H1 (cell line): ENCODE measurements at regions not wholly inside any gene's neighbourhood (a gene's known extent, or its start where the extent isn't known, plus 50 kb on each side); places are given as distances from the start of the nearest gene placed in this dataset.

Source experiments
- CREB1 ChIP-seq: IDR thresholded peaks from 2 replicates; pipeline ENCODE4 v1.6.1; 2012; ENCODE audit warnings: inconsistent platforms
- RXRA ChIP-seq: IDR thresholded peaks from 2 replicates; pipeline ENCODE4 v1.6.1; 2011; ENCODE audit warnings: low read depth, mild to moderate bottlenecking, low read length, moderate library complexity; ENCODE audit not compliant: insufficient read depth
- TAF7 ChIP-seq: optimal IDR thresholded peaks from 2 replicates; pipeline ENCODE3; 2011; ENCODE audit warnings: low read depth, mild to moderate bottlenecking, inconsistent platforms, low read length, moderate library complexity, borderline replicate concordance
- TF ChIP-seq, protein P1 (sequence below), 3 experiments: IDR thresholded peaks; 1 replicate in 2 of 3; 2 replicates in 1 of 3; pipeline versions ENCODE4 v1.5.1 to v1.6.1; 2011; ENCODE audit warnings: low read length in 3 of 3, mild to moderate bottlenecking in 3 of 3, inconsistent platforms in 2 of 3, low read depth in 1 of 3, moderate library complexity in 1 of 3; ENCODE audit not compliant: insufficient read depth in 1 of 3; ENCODE audit errors: control extremely low read depth in 1 of 3

DNA sequence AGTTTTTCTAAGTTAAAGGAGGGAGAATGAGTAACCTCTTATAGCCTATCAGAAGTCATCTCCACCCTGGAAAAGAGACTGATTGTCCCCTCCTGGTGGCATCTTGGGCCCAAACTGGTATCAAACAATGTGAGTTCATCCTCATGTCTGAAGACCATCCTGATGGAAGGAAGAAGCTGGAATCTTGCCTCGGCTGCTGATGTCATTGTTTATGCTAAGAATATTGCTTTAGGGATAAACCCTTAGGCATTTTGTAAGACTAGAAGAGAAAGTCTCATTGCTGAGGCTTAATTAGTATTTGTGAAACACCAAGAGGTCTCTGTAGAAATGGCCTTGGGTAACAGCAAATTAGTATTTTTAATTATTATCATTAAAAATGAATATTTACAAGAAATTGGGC is 65.7 kb upstream of the KCNN2 start:
- TF ChIP-seq, protein P1, sequence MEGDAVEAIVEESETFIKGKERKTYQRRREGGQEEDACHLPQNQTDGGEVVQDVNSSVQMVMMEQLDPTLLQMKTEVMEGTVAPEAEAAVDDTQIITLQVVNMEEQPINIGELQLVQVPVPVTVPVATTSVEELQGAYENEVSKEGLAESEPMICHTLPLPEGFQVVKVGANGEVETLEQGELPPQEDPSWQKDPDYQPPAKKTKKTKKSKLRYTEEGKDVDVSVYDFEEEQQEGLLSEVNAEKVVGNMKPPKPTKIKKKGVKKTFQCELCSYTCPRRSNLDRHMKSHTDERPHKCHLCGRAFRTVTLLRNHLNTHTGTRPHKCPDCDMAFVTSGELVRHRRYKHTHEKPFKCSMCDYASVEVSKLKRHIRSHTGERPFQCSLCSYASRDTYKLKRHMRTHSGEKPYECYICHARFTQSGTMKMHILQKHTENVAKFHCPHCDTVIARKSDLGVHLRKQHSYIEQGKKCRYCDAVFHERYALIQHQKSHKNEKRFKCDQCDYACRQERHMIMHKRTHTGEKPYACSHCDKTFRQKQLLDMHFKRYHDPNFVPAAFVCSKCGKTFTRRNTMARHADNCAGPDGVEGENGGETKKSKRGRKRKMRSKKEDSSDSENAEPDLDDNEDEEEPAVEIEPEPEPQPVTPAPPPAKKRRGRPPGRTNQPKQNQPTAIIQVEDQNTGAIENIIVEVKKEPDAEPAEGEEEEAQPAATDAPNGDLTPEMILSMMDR (IDR thresholded peaks at IDR 0.05; ENCODE audit: control extremely low read depth in 1 of 3, insufficient read depth in 1 of 3, low read depth in 1 of 3, low read length in 3 of 3): no peak
- TF ChIP-seq CREB1: no peak
- TF ChIP-seq TAF7: no peak
- TF ChIP-seq RXRA: no peak
